ENCODE measurements at regions not wholly inside any gene's neighbourhood (a gene's known extent, or its start where the extent isn't known, plus 50 kb on each side); places are given as distances from the start of the nearest gene placed in this dataset.

- no peak for TF ChIP-seq CTCF (conservative IDR thresholded peaks at IDR 0.05 in 1 of 2, IDR thresholded peaks at IDR 0.05 in 1 of 2; ENCODE audit: extremely low read depth in 1 of 2, insufficient read depth in 1 of 2, low read depth in 1 of 2, low read length in 2 of 2)
- TF ChIP-seq EZH2 (IDR thresholded peaks at IDR 0.05; ENCODE audit: borderline replicate concordance, low read length), result no peak
These were observed 259.7 kb upstream of the TMEM132C start for GRCh38 chr12:128007250-128007649.

Data from mammary epithelial cell (primary cell).